Activated naive CD8-positive, alpha-beta T cell treated with anti-CD3 and anti-CD28 coated beads, Interleukin-2, amount 10 ng/mL, durations not matched to agents 7 days and 5 days (primary cell): ENCODE measurements at regions not wholly inside any gene's neighbourhood (a gene's known extent, or its start where the extent isn't known, plus 50 kb on each side); places are given as distances from the start of the nearest gene placed in this dataset.
"Not testable (repeated sequence)": the region's sequence is repeated elsewhere in the genome, so short reads cannot be mapped to it uniquely, and the experiment has no call there.

ENCODE experiments used
- ATAC-seq: fragments of 150-1000 bp; cut with Tn5 transposase; one replicate; pipeline ENCODE4 v1.10.0; 2021; ENCODE audit warnings: low read depth, moderate library complexity
- POLR2A ChIA-PET: fragments of 350-600 bp; sonication (Branson Sonifier 250); formaldehyde crosslinking; loops from one replicate; lab custom pipeline; 2021; ENCODE audit warnings: antibody characterized with exemption; lab: Charles Lee
- DNase-seq: peaks from one replicate; pipeline ENCODE4 v3.0.0; 2021
- H3K27ac Mint-ChIP-seq: one replicate; pipeline ENCODE4 v1.8.0; 2022; ENCODE audit warnings: mild to moderate bottlenecking, mixed read lengths
- H3K27me3 Mint-ChIP-seq: one replicate; pipeline ENCODE4 v1.8.0; 2022; ENCODE audit warnings: mild to moderate bottlenecking, moderate library complexity, mixed read lengths
- H3K36me3 Mint-ChIP-seq: one replicate; pipeline ENCODE4 v1.8.0; 2021; ENCODE audit warnings: mild to moderate bottlenecking, mixed read lengths
- H3K4me1 Mint-ChIP-seq: one replicate; pipeline ENCODE4 v1.8.0; 2021; ENCODE audit warnings: mixed read lengths
- H3K4me3 Mint-ChIP-seq: one replicate; pipeline ENCODE4 v1.8.0; 2022; ENCODE audit warnings: mild to moderate bottlenecking, moderate library complexity, mixed read lengths
- H3K9me3 Mint-ChIP-seq: one replicate; pipeline ENCODE4 v1.8.0; 2021; ENCODE audit warnings: mixed read lengths

- Mint-ChIP-seq H3K4me3 (no peak overlapping the region), H3K4me1 (no peaks in the 10 kb centered on the region), H3K27ac (no peak overlapping the region), H3K27me3 (no peaks in the 10 kb centered on the region), H3K9me3 (no peaks in the 10 kb centered on the region), H3K36me3 (no peaks in the 10 kb centered on the region)
- POLR2A ChIA-PET, result no interaction called here
- ATAC-seq (no peak), DNase-seq (no peak)
Observed at GRCh38 chr3:68515237-68515636, 417.1 kb downstream of the TAFA4 start.

DNA sequence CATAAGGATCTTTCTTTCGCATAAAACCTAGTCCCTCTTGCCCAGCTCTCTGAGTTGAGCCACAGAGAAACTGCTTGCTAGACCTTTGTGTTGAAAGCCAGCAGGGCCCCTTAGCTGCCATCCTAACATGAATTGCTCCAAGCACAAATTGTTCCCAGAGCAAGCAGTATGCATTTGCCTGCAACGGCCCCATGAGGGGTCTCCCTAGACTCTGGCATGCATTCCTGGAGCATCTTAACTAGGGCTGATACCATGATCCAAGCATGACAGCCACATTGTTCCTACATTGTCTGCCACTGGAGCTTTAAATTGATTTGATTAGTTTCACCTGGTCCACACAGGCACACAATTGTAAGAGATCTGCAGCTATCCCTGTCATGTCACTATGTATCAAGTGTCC, 428.1 kb downstream of the TAFA4 start:
- DNase-seq (no peak), ATAC-seq (no peak)
- Mint-ChIP-seq H3K9me3 (peaks cover 2% of the 10 kb centered on the region), H3K4me3 (no peak overlapping the region), H3K27me3 (no peaks in the 10 kb centered on the region), H3K27ac (no peak overlapping the region), H3K4me1 (no peaks in the 10 kb centered on the region), H3K36me3 (no peaks in the 10 kb centered on the region)
- POLR2A ChIA-PET, result no interaction called here

DNA sequence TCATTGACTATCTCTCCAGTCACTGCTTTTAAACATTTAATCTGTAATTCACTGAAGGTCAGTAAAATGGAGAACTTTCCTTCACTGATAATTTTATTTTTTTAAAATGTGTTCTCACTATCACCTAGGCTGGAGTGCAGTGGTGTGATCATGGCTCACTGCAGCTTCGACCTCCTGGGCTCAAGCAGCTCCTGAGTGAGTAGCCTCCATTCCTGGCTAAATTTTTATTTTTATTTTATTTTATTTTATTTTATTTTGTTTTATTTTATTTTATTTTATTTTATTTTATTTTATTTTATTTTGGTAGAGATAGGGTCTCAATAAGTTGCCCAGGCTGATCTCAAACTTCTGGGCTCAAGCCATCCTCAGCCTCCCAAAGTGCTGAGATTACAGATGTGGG, 446.5 kb downstream of the TAFA4 start:
- H3K27me3 Mint-ChIP-seq, DNase-seq, H3K4me3 Mint-ChIP-seq, H3K36me3 Mint-ChIP-seq, H3K4me1 Mint-ChIP-seq, H3K27ac Mint-ChIP-seq, H3K9me3 Mint-ChIP-seq, POLR2A ChIA-PET, ATAC-seq: not testable (repeated sequence)

DNA sequence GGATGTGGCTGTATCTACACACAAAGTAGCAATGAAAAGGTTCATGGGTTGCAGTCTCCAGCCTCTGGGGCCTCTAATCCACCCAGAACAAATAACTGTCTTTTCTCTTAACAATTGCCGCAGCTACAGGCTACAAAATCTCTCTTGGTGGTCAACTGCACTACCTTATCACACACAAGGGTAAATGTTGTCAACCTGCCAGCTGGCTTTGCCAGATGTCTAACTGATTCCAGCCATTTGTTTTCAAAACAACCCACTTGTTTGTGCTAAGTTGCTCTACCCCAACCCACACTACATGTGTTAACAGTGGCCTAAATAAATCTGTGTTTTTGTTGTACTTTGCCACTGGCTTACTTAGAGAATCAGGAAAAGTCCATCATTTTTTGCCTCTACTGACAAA, 447.3 kb downstream of the TAFA4 start:
- ATAC-seq (no peak), DNase-seq (no peak)
- H3K4me1 Mint-ChIP-seq, result no peaks in the 10 kb centered on the region
- no peak overlapping the region for H3K4me3 Mint-ChIP-seq
- H3K36me3 Mint-ChIP-seq, result no peaks in the 10 kb centered on the region
- POLR2A ChIA-PET, result no interaction called here
- H3K9me3 Mint-ChIP-seq, result no peaks in the 10 kb centered on the region
- H3K27me3 Mint-ChIP-seq, result no peaks in the 10 kb centered on the region
- no peak overlapping the region for H3K27ac Mint-ChIP-seq

GRCh38 chr3:68483601-68484000, 448.7 kb downstream of the TAFA4 start:
- Mint-ChIP-seq H3K9me3 (peaks cover 2% of the 10 kb centered on the region), H3K27ac (no peak overlapping the region), H3K27me3 (no peaks in the 10 kb centered on the region), H3K36me3 (no peaks in the 10 kb centered on the region), H3K4me1 (no peaks in the 10 kb centered on the region), H3K4me3 (no peak overlapping the region)
- no peak for ATAC-seq
- no peak for DNase-seq
- POLR2A ChIA-PET, result no interaction called here

DNA sequence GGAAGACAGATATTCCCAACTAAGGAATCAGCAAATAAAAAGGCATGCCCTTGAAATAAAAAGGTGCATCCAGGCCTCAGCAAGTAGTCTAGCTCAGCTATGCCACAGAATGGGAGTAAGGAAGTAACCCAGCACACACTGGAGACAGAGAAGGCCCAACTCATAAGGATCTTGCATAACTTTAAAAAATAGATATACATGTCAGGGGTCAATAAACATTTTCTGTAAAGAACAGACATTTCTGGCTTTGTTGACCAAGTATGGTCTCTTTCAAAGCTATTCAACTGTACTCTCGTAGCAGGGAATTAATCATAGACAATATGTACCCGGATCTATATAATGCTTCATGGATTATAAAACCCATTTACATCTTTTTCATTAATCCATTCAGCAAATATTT, 449.3 kb downstream of the TAFA4 start:
- ATAC-seq (no peak), DNase-seq (no peak)
- H3K36me3 Mint-ChIP-seq, result no peaks in the 10 kb centered on the region
- no peak overlapping the region for H3K27ac Mint-ChIP-seq
- POLR2A ChIA-PET, result no interaction called here
- peaks cover 2% of the 10 kb centered on the region for H3K9me3 Mint-ChIP-seq
- H3K27me3 Mint-ChIP-seq, result no peaks in the 10 kb centered on the region
- no peaks in the 10 kb centered on the region for H3K4me1 Mint-ChIP-seq
- no peak overlapping the region for H3K4me3 Mint-ChIP-seq

GRCh38 chr3:68482565-68482964, 449.8 kb downstream of the TAFA4 start:
- H3K4me1 Mint-ChIP-seq, result no peaks in the 10 kb centered on the region
- ATAC-seq (no peak), DNase-seq (no peak)
- POLR2A ChIA-PET, result no interaction called here
- no peak overlapping the region for H3K4me3 Mint-ChIP-seq
- no peaks in the 10 kb centered on the region for H3K27me3 Mint-ChIP-seq
- H3K36me3 Mint-ChIP-seq, result no peaks in the 10 kb centered on the region
- no peak overlapping the region for H3K27ac Mint-ChIP-seq
- peaks cover 2% of the 10 kb centered on the region for H3K9me3 Mint-ChIP-seq

- ATAC-seq (no peak), DNase-seq (no peak)
- Mint-ChIP-seq H3K4me3 (no peak overlapping the region), H3K9me3 (peaks cover 2% of the 10 kb centered on the region), H3K27me3 (no peaks in the 10 kb centered on the region), H3K36me3 (no peaks in the 10 kb centered on the region), H3K27ac (no peak overlapping the region), H3K4me1 (no peaks in the 10 kb centered on the region)
- POLR2A ChIA-PET, result no interaction called here
Observed at GRCh38 chr3:68479779-68480178, 452.6 kb downstream of the TAFA4 start.

DNA sequence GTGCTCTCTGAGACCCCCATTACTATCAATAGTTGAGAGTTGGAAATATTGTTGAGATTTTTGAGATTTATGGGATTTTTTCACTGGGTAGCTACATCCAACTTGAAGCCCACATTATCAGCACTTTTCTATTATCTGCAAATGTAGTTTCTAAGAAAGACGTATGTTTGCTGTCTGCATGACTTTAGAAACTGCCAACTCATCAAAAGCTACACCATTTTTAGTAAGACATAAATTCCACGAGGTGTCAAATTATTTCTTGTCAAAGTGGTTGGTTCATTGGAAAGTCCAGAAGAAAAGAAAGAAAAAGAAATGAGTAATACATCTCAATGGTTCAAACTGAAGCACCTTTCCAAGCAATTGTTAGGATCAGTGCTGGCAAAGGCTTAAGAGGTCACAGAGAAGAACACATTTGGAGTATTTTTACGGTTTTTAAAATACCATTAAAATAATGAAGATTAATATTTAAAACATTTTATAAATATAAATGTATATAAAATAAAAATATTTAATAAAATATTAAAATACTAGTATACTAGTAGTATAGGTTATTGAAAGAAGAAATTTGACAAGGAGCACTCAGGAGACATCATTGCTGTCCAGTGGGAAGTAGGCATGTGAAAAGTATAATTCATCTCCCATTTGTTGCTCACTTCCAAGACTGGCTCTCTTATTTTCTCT, 463.5 kb downstream of the TAFA4 start:
- POLR2A ChIA-PET, result no interaction called here
- H3K4me3 Mint-ChIP-seq, result no peak overlapping the region
- H3K36me3 Mint-ChIP-seq, result no peaks in the 10 kb centered on the region
- DNase-seq, result no peak
- H3K9me3 Mint-ChIP-seq, result peaks cover 7% of the 10 kb centered on the region
- ATAC-seq, result no peak
- no peak overlapping the region for H3K27ac Mint-ChIP-seq
- no peaks in the 10 kb centered on the region for H3K4me1 Mint-ChIP-seq
- H3K27me3 Mint-ChIP-seq, result no peaks in the 10 kb centered on the region

- DNase-seq (no peak), ATAC-seq (no peak)
- H3K27me3 Mint-ChIP-seq, result no peaks in the 10 kb centered on the region
- no peak overlapping the region for H3K27ac Mint-ChIP-seq
- POLR2A ChIA-PET, result no interaction called here
- H3K9me3 Mint-ChIP-seq, result peaks cover 6% of the 10 kb centered on the region
- no peak overlapping the region for H3K4me3 Mint-ChIP-seq
- H3K4me1 Mint-ChIP-seq, result no peaks in the 10 kb centered on the region
- no peaks in the 10 kb centered on the region for H3K36me3 Mint-ChIP-seq
Observed at GRCh38 chr3:68467465-68467864, 464.9 kb downstream of the TAFA4 start.

DNA sequence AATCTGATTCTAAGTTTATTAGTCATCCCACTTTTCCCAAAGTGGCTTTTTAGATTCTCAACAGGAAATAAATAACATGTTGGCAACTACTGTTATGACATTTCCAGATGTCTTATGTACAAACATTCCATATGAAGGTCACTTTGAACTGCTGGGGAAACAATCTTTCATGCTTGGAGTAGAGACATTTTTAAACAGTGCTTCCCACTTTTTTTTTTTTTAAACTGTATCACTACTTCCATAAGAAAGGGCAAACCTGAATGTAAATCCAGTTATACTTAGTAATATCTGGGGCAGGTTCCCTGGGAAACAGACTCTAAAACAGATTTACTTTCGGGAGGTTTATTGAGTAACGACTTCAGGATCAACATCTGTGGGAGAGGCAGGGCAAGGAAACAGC, 473.8 kb downstream of the TAFA4 start:
- Mint-ChIP-seq H3K4me3 (no peak overlapping the region), H3K27ac (no peak overlapping the region), H3K27me3 (no peaks in the 10 kb centered on the region), H3K4me1 (no peaks in the 10 kb centered on the region), H3K36me3 (no peaks in the 10 kb centered on the region), H3K9me3 (peaks cover 6% of the 10 kb centered on the region)
- POLR2A ChIA-PET, result no interaction called here
- no peak for DNase-seq
- ATAC-seq, result no peak

DNA sequence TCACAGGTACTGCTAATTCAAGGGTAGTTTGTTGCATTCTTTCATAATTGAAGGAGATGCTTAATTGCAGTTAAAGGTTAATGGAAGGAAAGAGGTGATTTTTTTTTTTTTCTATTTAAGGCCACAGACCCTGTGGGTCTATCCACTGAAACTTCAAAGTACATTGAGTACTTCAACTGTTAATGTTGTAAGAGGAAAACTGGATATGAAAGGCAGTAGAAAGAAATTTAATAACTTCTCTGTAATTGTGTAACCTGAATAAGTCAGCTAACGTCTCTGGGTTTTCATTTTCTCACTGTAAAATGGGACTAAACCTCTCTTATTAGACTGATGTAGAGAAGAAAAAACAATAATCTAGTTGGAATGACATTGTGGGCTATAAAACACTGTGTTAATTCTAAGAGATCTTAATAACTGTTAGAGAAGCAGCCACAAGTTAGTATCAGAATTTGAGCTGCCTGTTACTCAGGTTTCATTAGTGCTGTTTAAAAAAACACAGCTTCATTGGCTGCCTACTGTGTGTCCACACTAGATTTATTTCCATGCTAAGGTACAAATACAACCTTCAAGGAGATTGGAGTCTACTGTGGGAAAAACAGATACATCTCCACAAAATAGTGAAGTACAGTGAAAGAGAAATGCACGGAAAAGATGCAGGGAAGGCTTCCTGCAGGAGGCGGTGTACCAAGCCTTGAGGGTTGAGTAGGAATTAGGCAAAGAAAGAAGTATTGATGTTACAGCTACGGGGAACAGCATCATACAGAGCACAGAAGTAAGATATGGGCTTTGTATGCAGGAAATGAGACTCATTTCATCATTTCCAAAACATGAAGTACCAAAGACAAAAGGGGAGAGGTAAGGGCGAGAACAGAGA, 483.6 kb downstream of the TAFA4 start:
- no peak for ATAC-seq
- Mint-ChIP-seq H3K4me1 (no peaks in the 10 kb centered on the region), H3K27ac (no peak overlapping the region), H3K4me3 (no peak overlapping the region), H3K36me3 (no peaks in the 10 kb centered on the region), H3K27me3 (no peaks in the 10 kb centered on the region), H3K9me3 (no peaks in the 10 kb centered on the region)
- POLR2A ChIA-PET, result no interaction called here
- DNase-seq, result no peak

GRCh38 chr3:68447885-68448284, 484.5 kb downstream of the TAFA4 start:
- Mint-ChIP-seq H3K36me3 (no peaks in the 10 kb centered on the region), H3K4me3 (no peak overlapping the region), H3K9me3 (no peaks in the 10 kb centered on the region), H3K4me1 (no peaks in the 10 kb centered on the region), H3K27me3 (no peaks in the 10 kb centered on the region), H3K27ac (no peak overlapping the region)
- POLR2A ChIA-PET, result no interaction called here
- no peak for ATAC-seq
- no peak for DNase-seq

DNA sequence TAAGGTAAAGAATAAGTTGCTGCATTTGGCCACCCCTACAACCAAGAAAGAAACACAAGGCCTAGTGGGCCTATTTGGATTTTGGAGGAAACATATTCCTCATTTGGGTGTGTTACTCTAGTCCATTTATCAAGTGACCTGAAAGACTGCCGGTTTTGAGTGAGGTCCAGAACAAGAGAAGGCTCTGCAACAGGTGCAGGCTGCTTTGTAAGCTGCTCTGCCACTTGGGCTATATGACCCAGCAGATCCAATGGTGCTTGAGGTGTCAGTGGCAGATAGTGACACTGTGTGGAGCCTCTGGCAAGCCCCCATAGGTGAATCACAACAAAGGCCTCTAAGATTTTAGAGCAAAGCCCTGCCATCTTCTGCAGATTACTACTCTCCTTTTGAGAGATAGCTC, 491.3 kb downstream of the TAFA4 start:
- Mint-ChIP-seq H3K4me3 (no peak overlapping the region), H3K27ac (no peak overlapping the region), H3K36me3 (no peaks in the 10 kb centered on the region), H3K9me3 (peaks cover 2% of the 10 kb centered on the region), H3K27me3 (no peaks in the 10 kb centered on the region), H3K4me1 (no peaks in the 10 kb centered on the region)
- POLR2A ChIA-PET, result no interaction called here
- ATAC-seq, result no peak
- no peak for DNase-seq
